G401 (cell line): ENCODE measurements at regions not wholly inside any gene's neighbourhood (a gene's known extent, or its start where the extent isn't known, plus 50 kb on each side); places are given as distances from the start of the nearest gene placed in this dataset.

Source experiments
- DNase-seq: peaks from one replicate; pipeline ENCODE4 v3.0.0-alpha.2; 2015; ENCODE audit warnings: low spot score
- in situ Hi-C: cut with HindIII; loops from 2 replicates; pipeline ENCODE4 v1.10.0; 2016; ENCODE audit warnings: low sequenced_read_pairs, mixed read lengths

DNA sequence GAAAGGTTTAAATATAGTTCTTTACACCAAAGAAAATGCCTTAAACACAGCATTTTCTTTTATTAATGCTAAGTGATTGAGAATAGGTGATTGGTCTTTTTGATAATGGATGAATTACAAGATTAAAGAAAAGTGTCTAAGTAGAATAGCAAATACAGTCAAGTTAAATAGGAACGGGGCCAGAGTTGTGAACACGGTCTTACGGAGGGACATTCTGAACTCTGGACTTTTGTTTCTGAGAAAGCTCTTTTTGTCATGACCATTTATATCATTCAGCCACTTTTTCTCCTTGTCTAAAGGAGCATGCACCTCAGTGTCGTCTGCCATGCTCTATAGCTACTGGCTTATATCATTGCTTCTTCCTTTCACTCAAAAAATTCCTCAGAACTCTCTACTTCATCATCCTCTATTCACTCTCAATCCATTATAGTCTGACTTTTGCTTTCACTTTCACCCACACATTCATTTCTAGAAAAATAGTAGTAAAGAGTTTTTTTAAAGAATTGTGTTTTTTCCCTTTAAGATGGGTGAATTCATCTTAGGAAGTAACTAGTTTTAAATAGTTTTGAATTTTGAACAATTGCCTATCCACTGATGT, 263.0 kb upstream of the FBXL7 start:
- no peak for DNase-seq
- in situ Hi-C loops, result no loop called here

DNA sequence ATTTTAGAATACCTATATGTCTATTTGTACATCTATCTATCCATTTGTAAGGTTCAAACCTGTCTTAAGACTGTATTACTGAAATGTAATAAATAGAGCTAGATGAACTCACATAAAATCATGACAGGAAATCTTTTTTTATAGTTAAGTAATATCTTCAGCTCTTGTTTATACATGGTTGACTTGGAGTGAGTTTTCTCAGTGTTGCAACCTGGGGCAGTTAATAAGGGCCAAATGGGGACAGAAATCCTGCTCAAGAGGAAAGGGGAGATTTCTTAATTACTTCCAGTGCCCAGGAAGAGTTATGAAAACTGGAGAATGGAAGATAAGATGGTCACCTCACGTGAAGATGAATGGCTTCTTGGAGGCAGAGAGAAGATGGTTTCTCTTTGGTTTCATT, 265.1 kb upstream of the FBXL7 start:
- in situ Hi-C loops, result no loop called here
- no peak for DNase-seq

DNA sequence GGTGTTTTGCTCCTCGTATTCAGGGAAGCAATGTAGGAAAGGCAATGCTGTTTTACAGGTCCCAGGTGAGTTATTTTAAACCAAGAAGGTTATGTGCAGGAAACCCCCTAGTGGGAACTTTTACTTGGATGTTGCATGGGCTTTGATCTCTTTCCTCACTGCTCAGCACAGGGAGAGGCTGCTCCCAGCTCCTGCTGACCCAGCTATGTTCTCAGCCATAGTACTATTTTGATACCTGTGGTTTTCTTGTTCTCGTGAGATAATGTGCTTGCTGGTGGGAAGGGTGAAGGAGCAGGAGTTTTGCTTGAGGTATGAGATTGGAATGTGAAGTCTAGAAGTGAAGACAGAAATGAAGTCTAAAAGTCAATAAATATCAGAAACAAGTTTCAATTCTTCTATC, 265.6 kb upstream of the FBXL7 start:
- in situ Hi-C loops, result no loop called here

DNA sequence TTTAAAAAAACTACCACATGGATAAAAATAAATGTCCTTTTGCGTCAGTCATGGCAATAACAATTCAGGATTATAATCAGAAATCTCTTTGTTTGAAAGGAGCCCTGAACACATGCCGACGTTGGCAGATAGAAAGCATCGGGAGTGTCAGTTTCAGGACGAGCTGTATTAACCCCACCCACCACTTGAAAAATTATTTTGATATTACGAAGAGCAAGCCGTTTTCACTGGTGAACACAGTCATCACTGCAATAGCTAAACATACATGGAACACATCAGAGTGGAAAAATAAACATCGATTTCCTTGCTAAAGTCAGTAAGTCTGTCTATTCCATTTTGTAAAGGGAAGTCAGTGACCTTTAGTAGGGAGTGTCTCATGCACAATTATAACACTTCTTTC, 266.4 kb upstream of the FBXL7 start:
- in situ Hi-C loops, result no loop called here
- DNase-seq, result no peak

More for the DNA sequence above, 265.6 kb upstream of the FBXL7 start:
- DNase-seq, result no peak

DNA sequence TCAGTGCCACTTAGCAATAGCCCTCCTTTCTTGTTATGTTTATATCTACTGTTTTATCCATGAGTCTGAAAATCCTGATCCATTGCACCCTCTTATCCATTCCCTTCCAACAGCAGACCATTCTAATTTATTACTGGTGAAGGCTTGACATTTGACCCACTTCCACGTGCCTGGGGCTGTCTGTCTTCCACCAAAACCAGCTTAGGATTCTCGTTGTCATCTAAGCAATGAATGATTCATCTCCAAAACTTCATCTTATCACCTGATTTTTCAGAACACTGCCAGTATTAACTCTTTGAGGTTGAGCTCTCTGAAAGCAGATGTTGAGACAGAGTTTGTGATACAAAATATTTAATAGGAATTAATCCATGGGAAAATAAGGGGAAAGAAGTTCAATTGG, 277.8 kb upstream of the FBXL7 start:
- in situ Hi-C loops, result no loop called here
- no peak for DNase-seq

DNA sequence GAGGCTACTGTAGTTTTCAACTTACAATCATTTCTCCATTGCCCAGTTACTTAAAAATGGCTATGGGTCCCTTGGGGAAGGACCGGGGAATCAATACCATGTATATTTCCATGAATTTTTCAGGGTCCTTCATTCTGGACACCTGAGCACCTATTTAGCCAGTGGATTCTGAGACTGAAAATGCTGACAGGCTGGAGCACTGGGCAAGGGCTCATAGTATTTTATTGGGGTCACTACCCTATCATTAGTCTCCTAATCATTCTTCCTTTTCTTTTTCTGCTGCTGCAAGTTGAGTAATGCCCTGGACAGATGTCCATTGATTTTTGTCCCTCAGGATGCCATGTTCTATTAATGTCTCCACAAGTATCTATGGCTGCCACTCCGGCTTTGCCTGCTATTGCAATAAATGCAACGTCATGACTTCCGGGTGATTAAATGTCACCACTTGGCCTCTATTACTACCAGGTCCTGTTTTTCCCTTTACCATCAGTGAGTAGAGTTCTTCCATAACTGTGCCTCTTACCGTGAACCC, 279.3 kb upstream of the FBXL7 start:
- no peak for DNase-seq
- in situ Hi-C loops, result no loop called here

DNA sequence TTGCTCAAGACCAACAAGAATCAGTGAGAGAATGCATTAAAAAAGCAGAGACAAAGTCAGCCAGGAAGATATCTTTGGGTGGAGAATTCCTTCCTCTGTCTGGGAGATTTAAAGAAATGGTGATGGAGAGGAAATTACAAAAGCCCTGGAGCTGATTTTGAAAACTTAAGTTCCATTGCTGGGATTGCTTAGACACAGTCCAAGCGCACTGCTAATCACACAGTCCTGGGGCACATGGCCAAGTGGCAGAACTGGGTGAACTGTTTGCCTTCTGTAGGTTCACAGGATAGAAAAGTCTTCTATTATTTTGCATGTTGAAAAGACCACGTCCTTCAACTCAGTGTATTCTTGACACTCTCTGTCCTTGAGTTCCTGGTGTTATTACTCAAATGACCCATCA, 284.9 kb upstream of the FBXL7 start:
- in situ Hi-C loops, result no loop called here
- no peak for DNase-seq

DNA sequence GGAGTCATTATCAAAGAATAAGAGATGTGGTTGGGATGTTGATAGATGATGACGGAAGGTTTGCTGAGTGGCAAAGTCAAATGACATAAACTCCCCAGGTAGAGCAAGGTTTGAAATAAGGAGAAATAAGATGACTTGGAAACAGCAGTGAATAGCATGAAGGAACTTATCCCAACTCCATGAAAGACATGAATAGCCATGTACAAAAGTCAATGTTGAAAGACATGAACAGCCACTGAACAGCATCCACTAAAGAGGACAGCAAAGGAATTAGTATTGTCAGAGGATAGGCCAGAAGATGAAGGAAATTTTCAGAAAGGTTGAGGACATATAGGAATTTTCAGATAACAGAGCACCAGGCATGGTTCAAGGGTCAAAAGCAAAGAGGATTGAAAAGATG, 286.0 kb upstream of the FBXL7 start:
- in situ Hi-C loops, result no loop called here
- no peak for DNase-seq

DNA sequence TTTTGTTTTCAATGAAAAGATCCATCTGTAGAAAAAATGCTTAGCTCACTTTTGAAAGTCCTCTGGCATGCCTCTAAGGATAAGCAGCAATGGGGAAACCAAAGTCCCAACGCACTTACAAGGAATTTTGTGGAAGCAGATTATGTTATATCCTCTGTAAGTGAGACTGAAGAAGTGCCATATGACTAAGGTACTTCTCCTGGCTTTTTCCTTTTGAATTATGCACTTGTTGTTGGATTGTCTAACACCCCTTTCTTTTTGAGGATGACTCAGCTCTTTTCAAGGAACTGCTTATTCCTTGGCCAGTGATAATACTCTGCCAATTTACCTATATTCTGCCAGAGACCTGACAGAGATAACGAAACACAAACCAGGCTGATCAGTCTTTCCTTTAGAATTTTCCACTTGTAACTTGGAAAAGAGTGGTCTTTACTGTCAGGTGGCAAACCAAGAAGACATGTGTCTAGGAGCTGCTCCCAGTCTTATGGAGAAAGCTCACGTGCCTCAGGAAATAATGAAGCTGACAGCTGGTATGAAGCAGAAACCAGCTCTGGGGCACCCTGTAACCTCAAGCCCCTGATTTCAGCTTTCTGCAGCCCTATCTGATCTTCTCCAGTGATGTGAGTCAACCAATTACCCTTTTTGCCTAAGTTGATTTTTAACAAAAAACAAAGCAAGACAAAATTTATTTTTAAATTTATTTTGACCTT, 290.8 kb upstream of the FBXL7 start:
- DNase-seq, result no peak
- in situ Hi-C loops, result no loop called here

DNA sequence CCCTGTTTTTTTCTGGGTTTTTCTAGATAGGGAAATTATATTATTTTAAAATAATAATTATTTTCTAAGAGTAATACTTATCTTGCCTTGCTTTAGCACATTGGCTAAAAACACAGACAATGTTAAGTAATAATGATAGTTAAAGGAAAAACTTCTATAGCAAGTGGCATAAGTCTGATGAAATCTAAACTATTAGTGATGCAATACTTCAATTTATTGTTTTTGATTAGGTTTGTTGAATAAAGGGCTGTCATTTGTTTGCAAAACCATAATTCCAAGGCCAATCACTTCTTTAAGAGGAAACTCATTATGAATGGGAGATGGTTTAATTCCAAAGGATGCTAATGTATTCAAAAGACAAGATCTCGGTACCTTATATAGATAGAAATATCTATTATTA, 293.8 kb upstream of the FBXL7 start:
- no peak for DNase-seq
- in situ Hi-C loops, result no loop called here

DNA sequence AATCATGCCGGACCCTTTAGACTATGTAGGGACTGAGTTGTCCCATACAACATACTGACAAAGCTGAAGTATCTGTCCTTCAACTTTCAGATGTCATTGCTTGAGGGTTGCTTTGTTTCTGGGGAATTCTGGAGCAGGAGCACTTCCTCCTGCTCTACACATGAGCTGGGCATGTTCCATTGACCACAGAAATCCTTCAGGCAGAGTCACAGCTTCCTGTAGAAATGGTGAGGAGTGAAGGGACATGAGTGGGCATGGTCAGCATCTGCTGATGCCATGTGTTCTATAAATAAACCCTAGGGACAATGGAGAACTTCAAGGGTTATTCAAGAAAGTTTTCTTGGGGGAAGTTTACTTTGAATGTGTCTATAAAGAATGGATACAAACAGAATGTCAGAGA, 296.6 kb upstream of the FBXL7 start:
- no peak for DNase-seq
- in situ Hi-C loops, result no loop called here

DNA sequence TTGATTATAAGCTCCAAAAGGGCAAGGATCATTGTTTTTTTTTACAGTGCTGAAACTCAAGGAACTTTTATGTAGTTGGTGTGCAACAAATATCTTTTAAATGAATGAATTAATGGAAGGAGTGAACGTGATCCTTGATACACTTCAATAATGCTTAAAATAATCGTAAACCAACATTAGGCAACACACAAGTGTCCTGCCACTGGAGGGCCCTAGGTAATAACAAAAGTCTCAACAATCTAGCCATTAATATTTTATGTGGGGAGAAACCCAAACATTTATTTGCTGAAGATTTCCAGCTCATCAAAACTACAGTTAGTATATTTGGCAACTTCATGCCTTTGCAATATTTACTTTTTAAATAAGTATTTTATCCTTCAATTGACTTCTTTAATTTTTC, 309.0 kb upstream of the FBXL7 start:
- in situ Hi-C loops, result no loop called here
- DNase-seq, result no peak

DNA sequence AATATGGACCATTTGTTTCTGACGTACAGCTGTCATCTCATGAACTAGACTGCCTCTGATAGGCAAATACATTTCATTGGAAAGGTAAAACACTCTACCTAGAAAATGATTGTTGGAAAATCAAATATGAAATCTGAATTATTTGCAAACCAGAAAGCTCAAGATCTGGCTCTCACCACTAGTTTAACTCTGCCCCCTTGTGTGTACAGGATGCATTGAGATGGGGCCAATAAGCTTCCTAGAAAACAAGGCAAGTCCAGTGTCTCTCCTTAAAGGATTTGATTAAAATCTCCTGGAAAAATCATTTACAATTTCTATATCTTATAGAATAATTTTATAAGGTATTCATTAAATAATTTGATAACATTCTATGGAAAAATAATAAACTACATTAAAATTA, 311.9 kb upstream of the ANKH start:
- in situ Hi-C loops, result no loop called here

DNA sequence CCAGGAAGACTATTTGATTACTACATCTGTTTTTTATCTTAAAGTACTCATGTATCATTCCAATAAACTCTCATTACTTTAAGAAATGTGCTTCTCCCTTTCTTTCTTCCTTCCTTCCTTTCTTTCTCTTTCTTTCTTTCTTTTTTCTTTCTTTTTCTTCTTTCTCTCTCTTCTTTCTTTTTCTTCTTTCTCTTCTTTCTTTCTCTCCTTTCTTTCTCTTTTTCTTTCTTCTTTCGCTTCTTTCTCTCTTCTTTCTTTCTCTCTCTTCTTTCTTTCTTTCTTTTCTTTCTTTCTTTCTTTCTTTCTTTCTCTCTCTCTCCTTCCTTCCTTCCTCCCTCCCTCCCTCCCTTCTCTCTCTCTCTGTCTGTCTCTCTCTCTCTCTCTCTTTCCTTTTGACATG, 298.6 kb upstream of the ANKH start:
- in situ Hi-C loops, result no loop called here
- DNase-seq, result no peak

More for the DNA sequence above, 311.9 kb upstream of the ANKH start:
- no peak for DNase-seq

DNA sequence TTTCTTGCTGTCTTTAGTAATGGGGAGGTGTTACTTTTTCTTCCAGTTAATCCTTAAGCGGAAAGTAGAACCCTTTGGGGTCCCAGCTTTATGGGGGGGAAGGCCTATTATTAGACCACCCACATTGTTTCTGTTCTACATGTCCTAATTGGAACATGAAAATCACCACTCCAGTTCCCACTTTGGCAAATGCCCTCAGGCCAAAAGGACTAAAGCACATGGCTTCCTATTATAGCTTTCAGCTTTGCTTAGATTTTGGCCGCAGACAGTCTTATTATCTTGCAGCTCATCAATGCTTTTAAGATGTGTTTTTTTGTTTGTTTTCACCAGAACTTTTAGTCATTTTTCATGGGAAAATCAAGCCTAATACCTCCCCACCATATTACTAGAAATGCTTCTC, 296.8 kb upstream of the ANKH start:
- DNase-seq, result no peak
- in situ Hi-C loops, result no loop called here

DNA sequence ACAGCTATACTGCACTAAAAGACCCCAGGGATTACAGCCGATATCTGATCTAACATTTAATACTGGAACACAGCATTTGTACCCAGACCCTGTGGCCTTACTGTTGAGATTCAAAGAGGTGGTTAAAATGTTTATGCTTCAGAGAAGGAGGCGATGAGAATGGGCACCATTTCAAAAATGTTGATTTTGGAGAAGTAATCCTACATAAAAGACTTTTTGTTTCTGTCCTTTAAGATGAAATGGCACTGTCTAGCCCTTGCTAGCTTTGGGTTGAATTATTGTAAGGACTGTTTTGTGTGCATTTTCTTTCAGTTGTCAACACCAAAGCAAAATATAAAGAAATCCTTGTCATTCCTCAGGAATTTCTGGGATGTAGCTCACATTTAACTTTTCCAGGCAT, 288.5 kb upstream of the ANKH start:
- in situ Hi-C loops, result no loop called here
- no peak for DNase-seq

DNA sequence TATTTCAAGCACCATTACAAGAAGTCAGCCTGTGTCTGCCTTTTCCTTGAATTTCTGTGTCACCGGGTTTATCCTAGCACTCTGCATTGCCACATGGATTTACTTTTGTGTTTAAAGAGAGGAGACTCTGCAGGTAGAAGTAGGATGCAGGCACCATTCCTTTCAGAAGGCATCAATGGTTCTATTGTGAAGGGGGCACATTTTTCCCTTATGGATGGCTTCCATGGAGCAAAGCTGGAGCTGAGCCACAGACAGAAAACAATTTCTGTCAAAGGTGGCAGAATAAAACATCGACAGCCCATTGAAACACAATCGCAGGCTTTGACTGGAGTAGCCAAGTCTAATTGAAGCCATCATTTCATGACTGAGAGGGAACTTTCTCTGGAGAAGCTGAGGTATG, 288.0 kb upstream of the ANKH start:
- in situ Hi-C loops, result no loop called here

DNA sequence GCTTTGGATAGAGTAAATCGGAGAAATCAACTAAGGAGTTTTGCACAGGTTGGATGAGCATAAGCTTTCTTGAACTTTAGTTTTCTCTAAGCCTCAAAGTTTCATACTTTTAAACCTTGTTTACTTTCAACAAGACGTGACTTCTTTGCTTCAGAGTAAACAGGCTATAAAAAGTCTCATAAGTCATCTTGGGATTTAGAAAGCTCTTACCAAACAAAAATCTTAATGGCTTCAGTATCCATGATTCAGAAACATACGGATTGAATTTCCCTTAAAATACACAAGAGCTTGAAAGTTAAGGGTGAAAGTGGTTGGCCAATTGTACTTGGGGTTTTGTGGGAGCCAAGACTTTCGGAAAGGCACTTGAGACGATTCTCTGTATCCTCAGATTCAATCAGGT, 270.9 kb upstream of the ANKH start:
- in situ Hi-C loops, result no loop called here
- DNase-seq, result no peak

More for the DNA sequence above, 288.0 kb upstream of the ANKH start:
- no peak for DNase-seq

DNA sequence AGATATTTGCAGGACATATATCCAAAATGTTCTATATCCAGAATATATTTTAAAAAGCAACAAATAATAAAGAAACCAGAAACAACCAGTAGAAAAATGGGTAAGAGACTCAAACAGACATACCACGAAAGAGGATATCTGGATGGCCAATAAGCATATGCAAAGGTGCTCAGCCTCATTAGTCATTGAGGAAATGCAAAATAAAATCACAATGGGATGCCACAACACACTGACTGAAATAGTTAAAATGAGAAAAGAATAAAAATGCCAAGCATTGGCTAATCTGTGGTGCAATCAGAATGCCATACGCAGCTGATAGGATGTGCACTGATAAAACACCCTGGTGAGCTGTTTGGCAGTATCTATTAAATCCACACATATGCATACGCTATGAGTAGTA, 265.8 kb upstream of the ANKH start:
- no peak for DNase-seq
- in situ Hi-C loops, result no loop called here

DNA sequence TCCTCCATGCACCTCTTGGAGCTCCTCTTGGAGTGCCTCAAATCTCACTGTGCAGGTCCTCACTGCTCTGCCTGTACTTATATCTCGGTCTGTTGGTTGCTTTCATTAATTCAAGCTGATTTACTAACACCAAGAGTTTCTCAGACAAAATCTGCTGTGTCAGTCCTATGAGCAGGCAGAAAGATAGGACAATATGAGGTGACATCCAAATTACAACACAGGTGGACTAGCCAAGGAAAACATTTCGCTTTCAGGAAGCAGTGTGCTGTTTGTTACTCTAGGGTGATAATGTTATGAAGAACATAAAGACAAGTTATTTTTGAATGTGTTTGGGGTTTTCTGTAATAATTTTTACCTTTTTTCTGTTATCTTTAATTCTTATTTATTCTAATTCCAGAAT, 264.1 kb upstream of the ANKH start:
- in situ Hi-C loops, result no loop called here
- no peak for DNase-seq

DNA sequence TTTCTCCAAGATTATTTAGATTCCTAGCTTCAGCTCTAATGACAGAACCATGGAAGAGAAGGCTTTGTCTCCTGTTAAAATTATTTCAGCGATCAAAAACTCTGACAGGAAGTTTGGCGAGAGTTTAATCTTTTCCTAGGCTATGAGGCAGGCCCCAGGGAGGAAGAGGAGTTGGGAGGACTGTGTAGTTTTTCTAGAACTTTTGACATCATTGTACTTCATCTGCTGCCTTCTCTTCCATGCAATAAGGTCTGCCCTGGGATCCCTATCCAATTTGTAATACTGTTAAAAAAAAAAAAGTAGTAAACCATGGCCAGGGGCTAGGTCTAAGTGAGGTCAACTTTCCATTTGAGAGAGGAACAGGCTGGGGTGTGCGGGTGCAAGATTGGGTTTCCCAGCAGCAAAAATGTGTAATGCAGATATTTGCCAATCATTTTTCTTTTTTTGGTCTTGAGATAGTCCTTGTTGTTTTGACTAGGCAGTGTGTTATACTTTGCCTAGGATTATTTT, 261.9 kb upstream of the ANKH start:
- in situ Hi-C loops, result no loop called here
- DNase-seq, result no peak
